Brain microvascular endothelial cell (primary cell): ENCODE measurements at regions not wholly inside any gene's neighbourhood (a gene's known extent, or its start where the extent isn't known, plus 50 kb on each side); places are given as distances from the start of the nearest gene placed in this dataset.

ENCODE experiments used
- DNase-seq: peaks from one replicate; pipeline ENCODE4 v3.0.0-alpha.2; 2020
- H3K27ac ChIP-seq: fragments of 250-450 bp; sonication (Bioruptor Pico); 2 replicates; pipeline ENCODE4 v1.5.1; 2020; ENCODE audit warnings: mild to moderate bottlenecking, moderate library complexity
- H3K27me3 ChIP-seq: fragments of 250-450 bp; sonication (Bioruptor Pico); replicated peaks from 2 replicates; pipeline ENCODE4 v1.5.1; 2020; ENCODE audit warnings: mild to moderate bottlenecking
- H3K36me3 ChIP-seq: fragments of 250-450 bp; sonication (Bioruptor Pico); replicated peaks from 2 replicates; pipeline ENCODE4 v1.5.1; 2020; ENCODE audit warnings: mild to moderate bottlenecking
- H3K4me3 ChIP-seq: 2 replicates; pipeline ENCODE4 v1.5.1; 2011; ENCODE audit warnings: low read depth, mild to moderate bottlenecking, control low read depth, low read length, moderate library complexity
- in situ Hi-C: cut with HindIII; loops from 2 replicates; pipeline ENCODE4 v1.10.0; 2017; ENCODE audit warnings: low sequenced_read_pairs, low pct_ligation_motif_present
- TF ChIP-seq, protein P1 (sequence below): IDR thresholded peaks from 2 replicates; pipeline ENCODE4 v1.5.1; 2011; ENCODE audit warnings: low read depth, mild to moderate bottlenecking, moderate library complexity, low read length, control low read depth, inconsistent platforms; ENCODE audit errors: missing control alignments

GRCh38 chr12:94053676-94054075 lies 94.7 kb upstream of the PLXNC1 start:
- in situ Hi-C loops: no loop called here
- TF ChIP-seq, protein P1, sequence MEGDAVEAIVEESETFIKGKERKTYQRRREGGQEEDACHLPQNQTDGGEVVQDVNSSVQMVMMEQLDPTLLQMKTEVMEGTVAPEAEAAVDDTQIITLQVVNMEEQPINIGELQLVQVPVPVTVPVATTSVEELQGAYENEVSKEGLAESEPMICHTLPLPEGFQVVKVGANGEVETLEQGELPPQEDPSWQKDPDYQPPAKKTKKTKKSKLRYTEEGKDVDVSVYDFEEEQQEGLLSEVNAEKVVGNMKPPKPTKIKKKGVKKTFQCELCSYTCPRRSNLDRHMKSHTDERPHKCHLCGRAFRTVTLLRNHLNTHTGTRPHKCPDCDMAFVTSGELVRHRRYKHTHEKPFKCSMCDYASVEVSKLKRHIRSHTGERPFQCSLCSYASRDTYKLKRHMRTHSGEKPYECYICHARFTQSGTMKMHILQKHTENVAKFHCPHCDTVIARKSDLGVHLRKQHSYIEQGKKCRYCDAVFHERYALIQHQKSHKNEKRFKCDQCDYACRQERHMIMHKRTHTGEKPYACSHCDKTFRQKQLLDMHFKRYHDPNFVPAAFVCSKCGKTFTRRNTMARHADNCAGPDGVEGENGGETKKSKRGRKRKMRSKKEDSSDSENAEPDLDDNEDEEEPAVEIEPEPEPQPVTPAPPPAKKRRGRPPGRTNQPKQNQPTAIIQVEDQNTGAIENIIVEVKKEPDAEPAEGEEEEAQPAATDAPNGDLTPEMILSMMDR: no peak
- H3K36me3 ChIP-seq: no peaks in the 10 kb centered on the region

DNA sequence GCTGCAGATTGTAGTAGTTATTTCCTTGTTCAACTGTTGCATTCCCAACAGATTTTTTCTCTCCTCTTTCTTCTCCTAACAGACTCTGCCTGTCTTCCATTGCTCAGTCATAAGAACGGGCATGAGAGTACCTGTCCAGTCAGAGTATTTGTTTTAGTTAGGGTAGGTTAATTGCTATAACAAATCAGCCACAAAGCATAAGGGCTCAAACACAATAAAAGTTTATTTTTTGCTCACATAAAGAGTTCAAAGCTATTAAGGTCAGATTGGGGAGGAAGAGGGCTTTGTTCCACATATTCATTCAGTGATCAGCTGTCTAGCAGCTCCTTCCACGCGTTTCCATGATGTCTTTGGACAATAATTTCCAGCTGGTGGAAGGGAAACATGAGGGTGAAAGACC lies 92.8 kb upstream of the PLXNC1 start:
- TF ChIP-seq, protein P1: no peak
- DNase-seq: no peak
- no peak overlapping the region for H3K4me3 ChIP-seq
- H3K27ac ChIP-seq: no peak overlapping the region
- H3K36me3 ChIP-seq: no peaks in the 10 kb centered on the region
- in situ Hi-C loops: no loop called here
- no peaks in the 10 kb centered on the region for H3K27me3 ChIP-seq

More at GRCh38 chr12:94053676-94054075, 94.7 kb upstream of the PLXNC1 start:
- no peak for DNase-seq
- Histone ChIP-seq H3K4me3 (no peak overlapping the region), H3K27ac (no peak overlapping the region), H3K27me3 (no peaks in the 10 kb centered on the region)

- in situ Hi-C loops: no loop called here
- TF ChIP-seq, protein P1: no peak
- Histone ChIP-seq H3K27ac (no peak overlapping the region), H3K27me3 (no peaks in the 10 kb centered on the region), H3K36me3 (no peaks in the 10 kb centered on the region), H3K4me3 (no peak overlapping the region)
- no peak for DNase-seq
Observed at GRCh38 chr12:94056419-94057158, 91.8 kb upstream of the PLXNC1 start.

DNA sequence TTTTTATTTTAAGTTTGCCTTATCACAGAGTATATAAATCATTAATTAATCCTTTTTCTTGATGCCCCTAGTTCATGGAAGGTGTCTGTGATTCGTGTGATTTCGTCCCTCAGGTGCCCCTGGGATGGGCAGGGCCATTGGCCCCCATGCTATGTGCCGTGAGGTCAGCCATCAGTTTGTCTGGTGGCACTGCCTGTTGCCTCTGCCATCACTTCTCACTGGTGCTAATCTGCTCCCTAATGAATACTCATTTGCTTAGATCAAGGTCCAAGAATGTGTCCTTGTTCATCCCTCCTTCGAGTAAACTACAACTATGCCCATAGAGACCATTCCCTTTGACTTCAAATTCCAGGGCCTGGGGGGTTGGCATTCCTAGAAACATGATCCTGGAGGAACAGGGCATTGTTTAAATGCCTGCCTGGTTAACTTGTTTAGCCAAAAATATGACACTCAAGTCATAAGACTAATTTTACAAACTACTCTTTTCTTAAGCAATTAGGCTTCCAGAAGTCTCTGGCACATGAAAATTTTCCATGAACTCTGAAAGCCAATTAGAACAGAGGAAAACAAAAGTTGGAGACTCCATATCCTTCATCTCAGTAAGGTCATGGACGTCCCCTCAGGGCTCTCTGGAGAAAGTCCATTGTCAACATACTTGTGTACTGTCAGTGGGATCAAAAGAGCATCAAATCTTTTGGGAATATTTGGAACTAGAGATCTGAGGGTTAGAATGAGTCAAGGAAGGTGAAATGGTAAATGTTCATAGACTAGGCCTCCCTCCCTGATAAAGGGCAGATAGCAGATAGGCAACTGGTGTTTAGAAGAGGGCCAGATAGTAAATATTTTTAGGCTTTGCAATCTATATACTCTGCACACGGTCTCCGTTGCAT lies 90.9 kb upstream of the PLXNC1 start:
- Histone ChIP-seq H3K36me3 (no peaks in the 10 kb centered on the region), H3K4me3 (no peak overlapping the region), H3K27me3 (no peaks in the 10 kb centered on the region), H3K27ac (no peak overlapping the region)
- TF ChIP-seq, protein P1: no peak
- DNase-seq: no peak
- in situ Hi-C loops: no loop called here

- no peaks in the 10 kb centered on the region for H3K36me3 ChIP-seq
- no peak overlapping the region for H3K4me3 ChIP-seq
- in situ Hi-C loops: no loop called here
- H3K27me3 ChIP-seq: no peaks in the 10 kb centered on the region
- no peak for DNase-seq
- TF ChIP-seq, protein P1: no peak
- H3K27ac ChIP-seq: no peak overlapping the region
Observed at GRCh38 chr12:94059394-94060368, 88.7 kb upstream of the PLXNC1 start.
